Stimulated activated CD8-positive, alpha-beta memory T cell treated with anti-CD3 and anti-CD28 coated beads, Interleukin-12 subunit alpha, Interleukin-12 subunit beta, amount 100 ng/mL, for 24 hours (primary cell): ENCODE measurements at regions not wholly inside any gene's neighbourhood (a gene's known extent, or its start where the extent isn't known, plus 50 kb on each side); places are given as distances from the start of the nearest gene placed in this dataset.

Experiments
- DNase-seq: peaks from one replicate; pipeline ENCODE4 v3.0.0-alpha.2; 2020; ENCODE audit errors: extremely low read depth

DNA sequence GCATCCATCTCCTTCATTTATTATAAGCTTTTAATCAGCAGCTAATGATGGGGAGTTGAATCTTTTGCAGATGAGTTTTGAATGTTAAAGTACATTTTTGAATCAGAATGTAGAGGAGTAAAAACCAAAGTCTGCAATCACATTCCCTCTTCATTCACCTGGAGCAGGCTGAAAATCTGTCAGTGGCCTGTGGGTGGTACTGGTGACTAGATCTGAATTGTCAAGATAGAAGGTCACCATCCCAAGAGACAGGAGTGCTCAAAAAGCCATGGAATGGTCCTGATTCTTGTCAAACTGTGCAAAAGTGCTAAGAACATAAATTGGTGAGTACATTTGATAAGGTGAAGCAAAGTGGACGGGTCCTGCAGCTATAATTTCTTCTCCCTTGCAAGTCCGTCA, 881.3 kb upstream of the NR2F2 start:
- no peak for DNase-seq

DNA sequence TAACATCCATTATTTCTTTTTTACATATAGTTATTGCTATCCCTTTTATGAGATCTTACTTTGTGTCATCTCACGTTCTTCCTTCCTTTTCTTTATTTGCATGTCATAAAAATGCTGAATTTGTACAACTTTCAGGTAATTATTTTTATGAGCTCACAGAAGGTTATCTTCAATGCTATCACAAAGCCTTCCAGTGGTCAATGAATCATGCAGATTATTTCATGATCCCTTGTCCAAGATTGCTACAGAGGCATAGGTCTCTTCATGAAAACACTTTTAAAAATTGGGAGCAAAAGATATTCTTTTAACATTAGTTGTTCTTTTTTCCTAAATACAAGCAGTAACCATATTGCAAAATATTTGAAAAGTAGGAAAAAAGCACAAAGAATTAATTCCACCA, 880.1 kb upstream of the NR2F2 start:
- DNase-seq, result no peak

GRCh38 chr15:95451938-95452337, 878.6 kb upstream of the NR2F2 start:
- no peak for DNase-seq

DNA sequence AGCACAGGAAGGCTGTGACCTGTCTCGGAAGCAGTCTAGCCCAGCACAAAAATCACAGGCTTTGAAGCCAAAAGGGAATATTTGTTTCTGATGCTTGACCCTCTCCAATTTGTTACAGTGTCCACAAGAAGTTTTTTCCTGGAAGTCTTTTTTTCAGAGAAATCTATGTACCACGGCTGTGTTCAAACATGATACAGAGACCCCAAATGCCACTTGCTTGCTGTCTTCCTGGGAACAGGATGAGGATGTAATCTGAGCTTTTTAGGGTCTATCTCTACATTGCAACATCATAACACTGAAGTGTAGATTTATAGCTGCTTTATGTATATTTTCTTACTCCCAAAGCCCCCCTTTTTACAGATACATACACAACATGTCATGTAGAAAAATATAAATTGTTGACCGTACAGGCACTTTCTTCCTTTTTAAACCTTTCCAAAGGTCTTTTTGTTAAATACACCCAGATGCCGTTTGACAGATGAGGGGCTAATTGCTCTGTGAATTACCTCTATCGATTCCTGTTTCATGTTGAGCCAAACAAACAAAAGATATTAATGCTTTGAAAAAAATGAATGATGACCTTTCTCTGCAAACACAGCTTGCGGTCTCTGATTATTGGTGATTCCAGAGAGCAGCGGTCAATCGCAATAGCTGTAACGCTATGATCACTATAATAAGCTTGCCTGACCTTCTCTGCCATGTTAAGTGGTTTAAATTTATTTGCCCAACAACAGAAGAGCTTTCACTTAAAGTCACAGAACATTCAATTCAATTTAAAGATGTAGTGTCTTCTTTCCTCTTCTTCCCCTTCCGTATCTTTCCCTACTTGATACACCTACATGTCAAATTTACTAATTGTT, 875.9 kb upstream of the NR2F2 start:
- no peak for DNase-seq

- DNase-seq, result no peak
Measured at GRCh38 chr15:95457520-95457919, 873.0 kb upstream of the NR2F2 start.

- no peak for DNase-seq
Measured at GRCh38 chr15:95458721-95459120, 871.8 kb upstream of the NR2F2 start.

DNA sequence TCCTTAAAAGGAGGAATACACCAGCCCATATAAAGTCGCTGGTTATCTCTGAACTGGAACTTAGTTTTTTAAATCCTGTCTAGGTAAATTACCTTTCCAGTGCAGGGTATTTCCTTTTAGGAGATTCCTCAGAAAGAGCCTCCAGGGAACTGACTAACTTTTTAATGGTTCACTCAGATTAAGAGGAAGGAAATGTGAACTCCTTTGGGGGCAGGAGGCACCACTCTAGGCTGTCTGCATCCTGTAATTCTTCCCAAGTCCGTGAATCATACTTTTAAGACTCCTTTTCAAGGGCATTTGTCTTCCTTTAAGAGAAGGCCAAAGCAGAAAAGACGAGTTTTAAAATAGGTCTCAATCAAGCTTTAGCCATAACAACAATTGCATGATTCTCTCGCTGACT, 871.2 kb upstream of the NR2F2 start:
- DNase-seq, result no peak

- DNase-seq, result no peak
Measured at GRCh38 chr15:95464509-95464908, 866.0 kb upstream of the NR2F2 start.

DNA sequence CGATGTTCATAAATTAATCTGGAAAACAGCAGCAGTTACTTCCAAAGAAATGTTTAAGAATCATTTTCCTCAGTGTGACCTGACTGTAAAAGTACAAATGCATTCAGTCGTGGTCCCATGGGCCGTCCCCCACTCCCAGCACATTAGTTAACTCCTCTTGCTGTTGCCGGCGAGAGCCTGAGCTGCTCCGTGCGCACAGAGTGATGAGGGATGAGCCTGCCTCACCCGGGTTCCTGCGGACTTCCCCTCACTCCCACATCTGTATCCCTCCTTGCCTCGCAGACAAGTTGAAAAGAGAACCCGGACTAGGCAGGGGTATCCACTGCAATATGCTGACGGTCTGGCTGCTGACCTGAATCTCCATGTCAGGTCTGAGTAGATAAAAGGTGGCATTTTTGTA, 861.7 kb upstream of the NR2F2 start:
- DNase-seq, result no peak

DNA sequence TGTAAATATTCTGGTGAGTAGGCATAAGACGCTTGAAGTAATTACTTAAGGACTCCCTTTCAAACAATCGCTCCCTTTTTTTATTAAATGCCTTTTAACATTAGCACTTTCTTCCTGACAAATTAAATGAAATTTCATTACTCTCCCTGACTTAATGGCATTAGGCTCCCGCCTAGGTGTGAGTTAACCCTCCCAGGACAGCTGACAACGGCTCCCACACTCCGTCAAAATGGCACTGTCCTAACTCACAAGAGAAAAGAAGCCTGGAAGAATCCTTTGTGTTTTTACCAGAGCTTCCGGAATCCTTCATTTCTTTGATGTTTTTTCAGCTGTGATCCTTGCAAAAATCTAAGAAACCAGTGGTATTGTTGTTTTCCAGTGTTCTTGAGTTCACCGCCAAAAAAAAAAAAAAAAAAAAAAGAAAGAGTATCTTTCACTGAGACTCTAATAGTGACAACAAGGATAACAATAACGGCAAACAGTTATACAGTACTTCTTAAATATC, 861.0 kb upstream of the NR2F2 start:
- DNase-seq, result no peak

DNA sequence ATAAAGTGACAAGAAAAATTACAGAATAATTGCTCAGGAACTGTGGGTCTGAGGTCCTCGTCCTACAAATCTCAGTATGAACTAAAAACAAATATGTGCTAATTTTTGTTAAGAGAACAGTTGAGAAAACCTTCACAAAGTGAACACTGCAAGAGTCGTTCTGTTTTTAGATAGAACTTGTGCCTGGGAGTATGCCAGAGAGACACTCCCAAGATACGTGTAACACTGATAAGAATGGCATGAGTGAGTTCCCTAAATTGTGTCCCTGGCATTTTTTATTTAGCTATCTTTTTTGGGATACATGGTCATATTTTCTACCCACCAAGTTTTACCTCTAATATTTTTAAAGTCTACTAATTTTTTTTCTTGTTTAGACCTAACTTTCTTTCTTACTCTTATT, 860.0 kb upstream of the NR2F2 start:
- no peak for DNase-seq

- DNase-seq, result no peak
Measured at GRCh38 chr15:95470997-95471689, 859.4 kb upstream of the NR2F2 start.

DNA sequence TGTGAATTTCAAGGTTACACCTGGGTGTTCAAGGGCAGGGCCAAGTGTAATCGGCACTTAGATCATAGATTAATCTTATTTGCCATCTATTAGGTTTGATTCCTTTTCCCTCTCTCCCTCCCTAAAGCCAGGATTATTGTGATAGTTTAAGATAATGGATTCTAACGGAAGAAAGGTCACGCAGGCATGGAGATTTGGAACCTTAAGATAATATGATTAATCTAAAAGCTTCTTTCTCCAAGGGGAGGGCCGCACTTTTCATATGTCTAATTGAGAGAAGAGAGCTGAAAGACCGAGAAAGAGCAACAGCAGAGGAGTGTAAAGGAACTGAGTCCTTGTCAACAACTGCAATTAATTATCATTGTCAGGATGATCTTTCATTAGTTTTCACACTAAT, 858.8 kb upstream of the NR2F2 start:
- DNase-seq, result no peak

- DNase-seq, result no peak
Measured at GRCh38 chr15:95475067-95475466, 855.4 kb upstream of the NR2F2 start.

DNA sequence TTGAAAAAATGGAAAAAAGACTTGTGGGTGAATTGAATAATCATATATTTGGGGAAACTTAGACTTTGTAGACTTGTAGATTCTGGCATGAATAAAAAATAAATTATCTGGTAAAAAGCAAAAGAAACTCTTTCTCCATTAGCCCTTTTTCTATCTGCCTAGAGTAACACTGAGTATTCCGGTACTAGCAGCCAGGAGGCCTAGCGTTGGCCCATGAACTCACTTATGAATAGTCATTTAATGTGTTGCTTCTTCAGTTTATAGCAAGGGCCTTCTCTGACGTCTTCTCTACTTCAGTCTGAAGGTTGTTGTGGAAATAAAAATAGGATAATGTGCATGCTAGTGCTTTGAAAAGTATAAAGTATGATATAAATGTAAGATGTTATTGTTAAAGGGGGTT, 851.2 kb upstream of the NR2F2 start:
- no peak for DNase-seq

DNA sequence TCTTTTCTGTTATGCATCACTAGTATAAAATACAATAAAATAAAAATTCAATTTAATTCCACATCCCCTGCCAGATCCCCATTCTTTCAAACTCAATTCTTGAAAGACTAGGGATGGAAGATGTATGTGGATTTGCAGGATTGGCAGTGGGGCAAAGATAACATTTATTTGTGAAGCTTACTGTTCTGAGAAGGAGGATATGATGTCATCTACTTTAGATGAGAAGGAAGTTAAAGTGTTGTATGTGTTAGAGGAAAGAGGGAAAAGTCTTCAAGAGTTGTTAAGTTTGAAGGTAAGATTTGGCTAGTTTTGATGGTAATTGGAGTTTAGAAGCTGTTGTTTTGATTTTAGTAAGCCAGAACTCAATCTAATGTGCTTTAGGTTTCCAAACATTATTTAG, 845.1 kb upstream of the NR2F2 start:
- no peak for DNase-seq

DNA sequence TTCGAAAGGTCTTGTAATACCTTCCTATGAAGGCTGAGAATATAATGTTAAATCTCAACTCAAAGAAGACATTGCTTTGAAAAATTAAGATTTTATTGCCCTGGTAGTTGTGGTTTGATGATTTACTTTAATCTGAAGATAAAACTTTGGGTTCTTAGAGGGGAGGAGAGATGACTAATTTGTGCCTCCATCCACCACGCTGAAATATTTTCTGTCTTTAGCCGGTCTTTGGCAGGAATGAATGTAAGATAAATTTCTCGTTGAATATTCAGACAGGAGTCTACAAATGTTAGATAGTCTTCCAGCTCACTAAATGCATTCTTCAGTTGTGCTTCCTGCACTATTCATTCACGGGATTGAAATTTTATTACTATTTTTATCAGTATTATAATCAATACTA, 844.3 kb upstream of the NR2F2 start:
- DNase-seq, result no peak

- no peak for DNase-seq
Measured at GRCh38 chr15:95489103-95489502, 841.4 kb upstream of the NR2F2 start.

GRCh38 chr15:95492388-95493070, 838.0 kb upstream of the NR2F2 start:
- no peak for DNase-seq

- DNase-seq, result no peak
Measured at GRCh38 chr15:95494971-95495541, 835.4 kb upstream of the NR2F2 start.

DNA sequence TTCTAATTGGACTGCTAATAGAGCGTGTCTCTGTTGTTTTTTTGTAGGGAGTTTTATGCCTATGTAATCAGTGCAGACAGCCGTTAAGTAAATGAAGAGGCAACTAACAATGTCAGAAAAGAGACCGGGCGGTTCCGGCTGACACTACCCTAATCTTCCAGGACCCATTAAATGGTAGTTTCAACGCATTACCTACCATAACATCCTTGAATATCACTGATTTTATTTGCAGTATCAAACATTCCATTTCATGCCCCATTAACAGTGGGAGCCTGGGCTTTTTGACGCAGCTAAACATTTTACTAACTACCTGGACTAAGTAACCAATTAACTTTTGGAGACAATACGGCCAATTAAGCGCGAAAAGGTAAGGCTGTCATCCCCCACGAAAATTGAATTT, 832.9 kb upstream of the NR2F2 start:
- no peak for DNase-seq

DNA sequence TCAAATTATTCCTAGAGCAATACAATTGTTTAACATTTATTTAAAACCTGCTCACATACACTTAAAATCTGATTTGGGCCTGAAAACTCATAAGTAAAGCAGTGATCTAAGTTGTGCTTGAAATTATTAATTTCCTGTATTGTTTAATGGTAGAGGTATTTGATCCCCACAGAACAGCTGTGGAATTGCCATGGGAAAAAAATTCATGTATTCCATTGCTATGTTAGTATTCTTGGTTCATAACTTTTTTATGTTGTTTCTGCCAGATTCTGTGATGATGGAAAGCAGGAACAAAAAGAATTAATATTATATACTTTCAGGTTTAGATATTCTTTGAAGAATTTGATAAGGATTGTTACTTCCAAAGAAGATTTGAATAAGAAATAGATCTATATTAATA, 831.5 kb upstream of the NR2F2 start:
- DNase-seq, result no peak
